ENCODE measurements at regions not wholly inside any gene's neighbourhood (a gene's known extent, or its start where the extent isn't known, plus 50 kb on each side); places are given as distances from the start of the nearest gene placed in this dataset.

GRCh38 chr6:122079916-122080315 is 319.5 kb upstream of the HSF2 start:
- DNase-seq = no peak

DNA sequence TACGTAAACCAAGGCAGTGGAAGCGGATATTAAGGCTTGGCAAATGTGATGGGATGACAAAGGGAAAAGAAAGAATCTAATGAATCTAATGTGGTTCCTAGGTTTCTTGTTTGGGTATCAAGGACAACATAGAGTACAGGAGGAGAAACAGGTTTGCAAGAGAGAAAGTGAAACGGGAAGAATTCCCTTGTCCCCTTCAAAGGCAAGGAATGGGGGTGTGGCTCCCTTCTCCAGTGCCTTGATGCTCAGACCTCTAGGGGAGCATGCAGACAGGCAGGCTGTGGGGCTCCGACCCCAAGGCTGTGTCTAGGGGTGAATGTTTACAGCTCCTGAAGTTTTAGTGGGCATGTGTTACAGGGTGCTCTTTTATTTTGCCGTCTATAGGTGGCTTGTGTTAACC is 317.5 kb upstream of the HSF2 start:
- DNase-seq = no peak

GRCh38 chr6:122082370-122082769 is 317.1 kb upstream of the HSF2 start:
- DNase-seq = no peak

- no peak for DNase-seq
Measured at GRCh38 chr6:122092366-122092765, 307.1 kb upstream of the HSF2 start.

GRCh38 chr6:122098201-122098678 is 301.2 kb upstream of the HSF2 start:
- DNase-seq = no peak

DNA sequence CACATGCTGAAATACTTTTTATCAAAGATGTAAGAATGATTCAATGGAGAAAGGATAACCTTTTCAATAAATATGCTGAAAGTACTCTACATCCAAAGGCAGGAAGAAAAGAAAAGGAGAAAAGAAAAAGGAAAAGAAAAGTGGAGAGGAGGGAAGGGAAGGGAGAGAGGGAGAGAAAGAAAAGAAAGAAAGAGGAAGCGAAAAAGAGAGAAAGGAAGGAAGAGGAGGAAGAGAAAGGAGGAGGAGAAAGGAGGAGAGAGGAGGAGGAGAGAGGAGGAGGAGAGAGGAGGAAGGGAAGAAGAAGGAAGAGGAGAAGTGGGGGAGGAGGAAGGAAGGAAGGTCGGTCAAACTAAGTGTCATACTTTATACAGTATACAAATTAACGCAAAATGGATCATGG is 297.4 kb upstream of the HSF2 start:
- no peak for DNase-seq

DNA sequence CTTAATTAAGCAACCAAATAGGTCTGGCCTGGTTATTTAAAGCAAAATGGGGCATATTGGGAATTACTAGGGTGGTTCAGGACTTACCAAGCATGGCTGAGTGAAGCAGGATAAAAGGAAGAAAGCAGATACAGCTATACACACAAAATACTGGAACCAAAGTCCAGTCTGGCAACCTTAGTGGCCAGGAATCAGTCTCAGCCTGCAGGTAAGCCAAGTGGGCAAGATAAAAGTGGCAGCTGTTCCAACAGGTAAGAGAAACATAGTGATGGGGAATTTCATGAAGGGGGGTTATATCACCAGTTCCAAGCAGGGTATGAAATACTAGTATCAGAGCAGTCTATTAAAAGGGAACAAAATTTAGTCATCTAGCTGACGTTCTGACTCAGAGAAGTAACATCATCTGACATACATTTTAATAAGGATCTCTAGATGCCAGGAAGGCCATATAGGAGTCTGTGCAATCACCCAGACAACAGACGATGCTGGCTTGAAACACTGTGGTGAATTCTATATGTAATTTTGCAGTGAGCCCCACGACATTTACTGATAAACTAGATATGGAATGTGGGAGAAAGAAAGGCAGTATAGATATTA is 292.1 kb upstream of the HSF2 start:
- DNase-seq = no peak

GRCh38 chr6:122109075-122109474 is 290.4 kb upstream of the HSF2 start:
- DNase-seq = no peak

DNA sequence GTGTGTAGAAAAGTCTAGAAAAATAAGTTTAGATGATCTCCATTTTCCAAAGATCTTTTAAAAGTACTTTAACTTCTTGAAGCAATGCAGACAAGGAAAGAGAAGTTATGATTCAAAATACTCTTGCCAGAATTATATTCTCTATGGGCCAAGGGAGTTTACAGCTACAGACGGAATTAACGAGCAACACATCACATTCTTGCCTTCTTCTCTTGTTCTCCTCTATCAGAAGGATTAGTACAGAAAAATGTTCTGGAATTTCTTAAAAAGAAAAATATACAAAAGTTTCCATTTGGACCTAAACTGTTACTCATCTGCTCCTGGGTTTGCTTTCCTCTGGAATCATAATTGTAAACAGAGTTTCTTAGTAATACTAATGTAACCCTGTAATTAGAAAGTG is 284.7 kb upstream of the HSF2 start:
- no peak for DNase-seq

GRCh38 chr6:122116119-122116834 is 283.2 kb upstream of the HSF2 start:
- DNase-seq = no peak

GRCh38 chr6:122116835-122117627 is 282.4 kb upstream of the HSF2 start:
- no peak for DNase-seq

- DNase-seq = no peak
Measured at GRCh38 chr6:122118945-122119506, 280.4 kb upstream of the HSF2 start.

GRCh38 chr6:122122202-122122601 is 277.2 kb upstream of the HSF2 start:
- DNase-seq = no peak

GRCh38 chr6:122122686-122123085 is 276.8 kb upstream of the HSF2 start:
- no peak for DNase-seq

- DNase-seq = no peak
Measured at GRCh38 chr6:122124908-122125307, 274.5 kb upstream of the HSF2 start.

DNA sequence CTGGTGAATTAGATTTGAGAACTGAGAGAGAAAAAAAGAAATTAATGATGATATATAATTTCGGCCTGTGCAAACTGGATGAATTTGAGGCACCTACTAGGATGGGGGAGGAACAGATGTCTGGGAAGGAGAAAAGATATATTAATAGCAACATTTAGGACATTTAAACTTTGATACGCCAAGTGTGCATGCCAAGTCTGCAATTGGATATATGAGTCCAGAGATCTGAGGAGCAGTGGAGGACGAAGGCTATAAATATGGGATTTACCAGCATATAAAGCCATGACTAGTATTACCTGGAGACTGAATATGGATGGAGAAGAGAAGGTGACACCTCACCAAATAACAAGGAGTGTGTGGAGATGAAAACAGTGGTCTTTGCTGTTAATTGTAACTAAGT is 272.6 kb upstream of the HSF2 start:
- no peak for DNase-seq

- no peak for DNase-seq
Measured at GRCh38 chr6:122128445-122128844, 271.0 kb upstream of the HSF2 start.

DNA sequence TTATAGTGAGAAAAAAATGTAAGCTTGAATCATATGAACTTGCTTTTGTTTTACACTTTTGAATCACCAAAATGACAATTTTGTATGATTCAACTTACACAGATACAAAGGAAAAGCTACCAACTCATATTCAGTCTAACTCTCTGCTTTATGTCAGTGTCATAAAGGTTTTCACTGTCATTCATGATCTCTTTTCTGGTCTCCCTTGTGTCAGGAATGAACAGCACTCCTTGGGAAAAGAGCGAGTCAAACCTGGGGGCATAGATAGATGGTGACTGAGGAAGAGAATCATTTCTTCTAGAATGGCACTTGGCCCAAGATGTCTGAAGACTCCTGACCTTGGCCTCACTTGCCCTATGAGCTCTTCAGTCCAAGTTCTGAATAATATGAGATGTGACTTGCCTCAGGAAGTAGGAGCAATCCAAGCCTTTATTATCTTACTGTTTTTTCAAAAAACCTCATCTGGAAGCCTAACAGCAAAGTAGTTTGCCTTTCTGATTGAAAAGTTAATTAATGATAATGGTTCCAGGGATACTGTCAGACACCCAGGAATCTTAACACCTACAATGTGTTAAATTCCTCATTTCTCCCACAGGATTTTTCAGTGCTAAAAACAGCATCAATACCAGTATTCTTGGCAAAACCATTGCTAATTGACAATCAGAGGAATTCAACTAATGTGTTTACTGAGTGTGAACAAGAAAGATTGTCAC is 270.0 kb upstream of the HSF2 start:
- no peak for DNase-seq

DNA sequence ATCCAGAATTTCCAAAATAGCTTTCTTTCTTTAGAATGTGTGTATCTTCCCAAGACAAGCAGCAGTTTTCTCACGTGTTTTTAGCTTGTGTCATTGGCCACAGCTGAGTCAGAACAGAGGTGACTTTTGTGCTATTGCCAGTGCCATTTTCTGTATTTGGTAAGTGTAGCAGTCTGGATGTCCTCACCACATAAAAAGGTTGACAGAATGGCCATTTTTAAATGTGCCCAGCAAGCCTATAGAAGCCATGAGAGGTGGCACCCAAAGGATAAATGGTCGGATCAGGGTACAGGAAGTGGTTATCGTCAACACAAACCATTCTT is 269.5 kb upstream of the HSF2 start:
- DNase-seq = no peak

DNA sequence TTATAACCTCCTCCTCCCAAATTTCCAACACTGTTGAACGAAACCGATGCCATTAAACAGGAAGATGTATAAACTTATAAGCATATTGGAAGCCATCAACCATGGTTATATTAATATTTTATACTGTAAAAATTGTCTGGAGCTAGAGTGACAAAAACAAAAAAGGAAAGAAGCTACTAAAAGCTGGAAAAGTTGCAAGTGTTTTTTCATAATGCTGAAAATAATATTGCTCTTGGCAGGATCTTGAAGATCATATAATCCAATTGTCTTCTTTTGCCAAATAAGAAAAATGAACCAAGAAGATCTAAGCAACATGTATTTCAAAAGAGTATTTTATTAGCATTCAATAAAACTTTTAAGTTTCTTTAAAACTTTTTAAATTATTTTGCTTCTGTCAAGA is 268.9 kb upstream of the HSF2 start:
- no peak for DNase-seq

- no peak for DNase-seq
Measured at GRCh38 chr6:122136386-122136785, 263.1 kb upstream of the HSF2 start.

DNA sequence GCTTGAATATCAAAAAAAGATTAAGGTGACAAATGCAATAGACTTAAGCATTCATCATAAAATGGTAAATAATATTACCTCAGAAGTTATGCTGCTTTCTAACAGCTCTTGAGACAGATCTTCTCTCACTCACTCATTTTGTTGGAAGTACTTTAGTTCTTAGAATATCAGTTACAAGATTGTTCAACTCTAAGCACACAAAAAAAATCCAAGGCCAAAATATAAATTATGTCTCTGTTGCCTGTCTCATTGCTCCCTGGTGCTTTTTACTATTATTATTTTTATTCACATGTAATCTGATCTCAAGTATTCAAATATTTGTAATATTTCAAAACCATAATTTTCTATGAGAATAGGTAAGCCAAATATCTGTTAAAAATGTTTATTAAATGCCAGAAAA is 259.4 kb upstream of the HSF2 start:
- DNase-seq = no peak

- no peak for DNase-seq
Measured at GRCh38 chr6:122141246-122141645, 258.2 kb upstream of the HSF2 start.

Data from left hindlimb (tissue), 1 donor.